GM19240 (cell line): ENCODE measurements at regions not wholly inside any gene's neighbourhood (a gene's known extent, or its start where the extent isn't known, plus 50 kb on each side); places are given as distances from the start of the nearest gene placed in this dataset.

Experiments used
- DNase-seq: peaks from one replicate; pipeline ENCODE4 v3.0.0; 2011; ENCODE audit warnings: low spot score; ENCODE audit not compliant: insufficient read length

DNA sequence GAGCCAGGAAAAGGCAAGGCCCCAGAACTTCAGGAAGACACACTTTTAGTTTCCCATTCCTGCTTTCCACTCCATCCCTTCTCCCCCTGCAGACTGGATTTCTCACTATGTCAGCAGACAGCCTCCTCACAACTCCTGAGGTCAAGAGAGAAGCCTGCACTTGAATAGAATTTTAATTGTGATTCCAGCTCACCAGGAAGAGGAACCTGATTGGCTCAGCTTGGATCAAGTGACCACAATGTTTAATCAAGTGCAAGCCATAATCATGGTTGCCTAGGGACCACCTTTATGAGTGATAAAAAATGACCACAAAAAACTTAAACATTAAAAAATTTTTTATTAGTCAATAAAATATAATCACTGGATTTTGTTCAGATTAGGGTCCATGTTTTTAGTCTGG, 244.7 kb upstream of the RHOBTB1 start:
- no peak for DNase-seq

DNA sequence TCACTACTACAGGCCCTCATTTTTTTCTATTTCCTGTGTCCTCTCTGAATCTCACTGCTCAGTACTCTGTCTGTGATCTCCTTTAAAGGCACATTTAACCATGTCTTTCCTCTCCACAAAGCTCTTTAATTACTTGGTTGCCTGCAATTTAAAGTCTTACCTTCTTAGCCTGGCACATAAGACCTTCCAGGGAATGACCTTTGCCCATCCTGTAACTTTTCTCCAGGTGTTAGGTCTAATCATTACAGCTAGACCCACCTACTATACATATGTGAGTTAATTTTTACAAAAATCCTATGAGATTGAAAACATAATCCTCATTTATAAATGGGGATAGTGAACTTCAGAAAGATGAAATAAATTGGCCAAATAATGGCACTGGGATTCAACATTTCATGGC, 244.1 kb upstream of the RHOBTB1 start:
- no peak for DNase-seq

DNA sequence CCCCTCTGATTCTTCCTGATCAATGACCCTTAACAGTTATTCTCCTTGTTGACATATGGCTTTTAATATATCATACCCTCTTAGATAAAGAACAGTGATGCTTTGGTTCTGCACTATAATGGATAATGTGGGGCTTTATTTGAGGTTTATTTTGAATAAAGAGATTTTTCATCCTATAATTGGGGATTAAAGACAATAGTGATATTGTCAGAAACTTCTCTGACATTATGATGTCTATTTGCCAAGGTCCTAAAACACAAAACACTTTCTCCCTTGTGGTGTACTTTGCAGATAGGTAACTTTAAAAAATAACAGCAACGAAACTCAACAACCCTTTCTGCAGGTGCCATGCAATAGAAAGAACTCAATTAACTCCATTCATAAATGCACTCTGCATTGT, 243.6 kb upstream of the RHOBTB1 start:
- DNase-seq: no peak

DNA sequence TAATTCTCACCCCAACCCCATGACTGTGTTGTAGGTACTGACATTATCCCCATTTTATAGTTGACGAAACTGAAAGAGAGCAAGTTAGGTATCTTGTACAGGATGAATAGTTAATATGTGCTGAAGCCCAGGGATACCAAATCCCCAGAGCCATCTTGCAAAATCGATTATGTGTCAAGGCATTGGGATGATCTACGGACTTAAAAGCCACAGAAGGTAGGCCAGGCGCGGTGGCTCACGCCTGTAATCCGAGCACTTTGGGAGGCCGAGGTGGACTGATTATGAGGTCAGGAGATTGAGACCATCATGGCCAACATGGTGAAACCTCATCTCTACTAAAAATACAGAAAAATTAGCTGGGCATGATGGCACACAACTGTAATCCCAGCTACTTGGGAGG, 242.4 kb upstream of the RHOBTB1 start:
- no peak for DNase-seq

DNA sequence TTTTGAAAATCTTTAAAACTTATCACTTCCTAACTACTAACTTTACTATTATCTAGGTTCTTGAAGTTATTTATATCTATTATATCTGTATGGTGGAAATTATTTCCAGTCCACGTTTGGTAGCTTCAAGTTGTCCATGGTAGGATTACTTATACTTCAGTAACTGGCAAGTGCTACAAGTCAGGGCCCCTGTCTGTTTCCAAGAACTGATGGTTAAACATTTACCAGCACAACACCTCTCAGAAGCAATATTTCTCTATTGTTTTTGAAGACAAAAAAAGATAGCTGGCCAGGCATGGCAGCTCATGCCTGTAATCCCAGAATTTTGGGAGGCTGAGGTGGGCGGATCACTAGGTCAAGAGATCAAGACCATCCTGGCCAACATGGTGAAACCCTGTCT, 240.4 kb upstream of the RHOBTB1 start:
- DNase-seq: no peak

DNA sequence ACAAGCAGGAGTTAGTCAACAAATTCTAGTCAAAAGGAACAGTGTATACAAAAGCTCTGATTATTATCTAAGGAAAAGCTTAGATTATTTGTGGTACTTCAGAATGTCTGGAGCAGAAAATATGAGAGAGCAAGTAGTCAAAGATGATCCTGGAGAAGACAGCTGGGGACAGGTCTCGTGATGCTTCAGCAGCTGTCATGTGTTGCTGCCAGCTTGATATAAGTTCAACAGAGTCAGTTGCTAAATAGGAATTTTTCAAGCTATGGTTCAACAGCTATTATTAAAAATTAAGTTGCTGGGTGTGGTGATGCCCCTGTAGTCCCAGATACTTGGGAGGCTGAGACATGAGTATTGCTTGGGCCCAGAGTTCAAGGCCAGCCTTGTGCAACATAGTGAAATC, 240.0 kb upstream of the RHOBTB1 start:
- no peak for DNase-seq

DNA sequence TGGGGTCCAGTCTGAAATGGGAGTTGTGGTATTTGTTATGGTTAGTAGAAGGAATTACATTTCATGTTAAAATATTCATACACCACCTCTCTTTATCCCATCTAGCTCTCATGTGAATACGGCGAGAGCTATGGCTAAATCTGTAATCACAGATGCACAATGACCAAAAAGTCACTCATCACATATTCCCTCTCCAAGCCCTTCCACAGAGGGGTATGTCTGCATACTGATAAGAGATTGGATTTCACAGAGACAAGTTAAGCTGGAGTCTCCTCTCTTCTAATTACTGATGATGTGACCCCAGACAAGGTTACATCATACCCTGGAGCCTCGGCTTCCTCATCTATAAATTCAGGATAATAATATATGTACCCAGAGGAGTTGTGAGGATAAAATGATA, 237.8 kb upstream of the RHOBTB1 start:
- DNase-seq: no peak

DNA sequence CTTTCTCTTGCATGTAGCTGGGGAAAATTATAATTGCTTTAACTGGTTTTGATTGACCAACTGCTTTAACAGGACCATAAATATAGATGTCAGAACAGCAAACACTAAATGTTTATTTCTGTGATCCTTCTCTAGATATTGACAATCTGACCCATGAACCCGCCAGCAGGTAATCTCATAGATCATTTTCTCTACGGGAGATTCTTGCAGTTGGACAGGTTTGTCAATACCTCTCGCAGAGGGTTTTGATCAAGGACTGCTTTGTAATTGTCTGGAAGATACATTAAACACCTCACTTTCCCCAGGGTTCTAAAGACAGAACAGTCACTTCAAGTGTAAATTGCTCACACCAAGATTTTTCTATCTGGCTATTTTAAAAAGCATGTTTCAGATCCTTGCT, 235.8 kb upstream of the RHOBTB1 start:
- no peak for DNase-seq

DNA sequence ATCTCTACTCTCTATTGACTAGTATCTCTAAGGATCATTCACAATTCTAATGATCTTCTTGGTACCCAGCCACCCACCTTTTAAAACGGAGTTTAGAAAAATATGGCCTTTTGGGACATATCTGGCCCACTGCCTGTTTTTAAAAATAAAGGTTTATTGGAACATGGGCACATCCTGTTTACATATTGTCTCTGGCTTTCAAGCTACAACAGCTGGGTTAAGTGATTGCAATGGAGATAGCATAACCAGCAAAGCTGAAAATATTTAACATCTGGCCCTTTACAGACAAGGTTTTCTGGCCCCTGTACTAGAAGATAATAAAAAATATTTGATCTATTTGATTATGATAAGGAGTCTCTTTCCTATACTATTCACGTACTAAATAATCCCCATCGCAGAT, 232.4 kb upstream of the RHOBTB1 start:
- no peak for DNase-seq

DNA sequence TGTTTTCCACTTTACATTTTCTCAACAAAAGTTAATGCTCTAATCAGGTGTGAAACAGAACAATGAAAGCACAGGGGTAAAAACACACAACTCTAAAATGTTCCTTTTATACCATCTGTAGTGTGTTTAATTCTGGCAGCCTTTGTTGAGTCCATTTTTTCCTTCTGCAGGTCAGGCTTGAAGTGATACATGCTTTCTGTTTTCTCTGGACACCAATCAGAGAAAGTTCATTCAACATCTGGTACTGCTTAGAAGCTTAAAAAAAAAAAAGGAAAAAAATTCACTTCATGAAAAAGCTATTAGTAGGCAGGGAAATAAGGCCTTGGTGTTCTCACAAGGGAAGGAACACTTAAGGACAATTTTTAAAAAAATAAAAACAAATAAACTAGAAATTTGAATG, 231.3 kb upstream of the RHOBTB1 start:
- no peak for DNase-seq

DNA sequence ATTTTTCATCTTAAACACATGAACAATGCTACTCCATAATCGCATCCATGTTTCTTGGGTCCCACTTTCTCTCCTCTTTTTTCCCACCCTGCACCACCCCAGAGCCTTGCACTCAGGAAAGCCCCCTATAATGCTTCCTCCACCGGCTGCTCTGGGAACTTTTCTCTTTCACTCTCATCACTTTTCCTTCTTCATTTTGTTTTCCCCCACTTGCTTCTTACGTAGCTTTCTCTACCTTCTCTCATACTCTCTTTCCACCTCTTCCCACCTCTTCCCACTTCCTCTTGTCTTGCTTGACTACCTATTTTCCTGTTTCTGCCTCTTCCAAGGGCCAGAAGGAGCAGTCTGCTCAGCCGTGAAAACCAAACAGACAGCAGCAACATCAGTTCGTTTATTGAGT, 229.5 kb upstream of the RHOBTB1 start:
- no peak for DNase-seq

DNA sequence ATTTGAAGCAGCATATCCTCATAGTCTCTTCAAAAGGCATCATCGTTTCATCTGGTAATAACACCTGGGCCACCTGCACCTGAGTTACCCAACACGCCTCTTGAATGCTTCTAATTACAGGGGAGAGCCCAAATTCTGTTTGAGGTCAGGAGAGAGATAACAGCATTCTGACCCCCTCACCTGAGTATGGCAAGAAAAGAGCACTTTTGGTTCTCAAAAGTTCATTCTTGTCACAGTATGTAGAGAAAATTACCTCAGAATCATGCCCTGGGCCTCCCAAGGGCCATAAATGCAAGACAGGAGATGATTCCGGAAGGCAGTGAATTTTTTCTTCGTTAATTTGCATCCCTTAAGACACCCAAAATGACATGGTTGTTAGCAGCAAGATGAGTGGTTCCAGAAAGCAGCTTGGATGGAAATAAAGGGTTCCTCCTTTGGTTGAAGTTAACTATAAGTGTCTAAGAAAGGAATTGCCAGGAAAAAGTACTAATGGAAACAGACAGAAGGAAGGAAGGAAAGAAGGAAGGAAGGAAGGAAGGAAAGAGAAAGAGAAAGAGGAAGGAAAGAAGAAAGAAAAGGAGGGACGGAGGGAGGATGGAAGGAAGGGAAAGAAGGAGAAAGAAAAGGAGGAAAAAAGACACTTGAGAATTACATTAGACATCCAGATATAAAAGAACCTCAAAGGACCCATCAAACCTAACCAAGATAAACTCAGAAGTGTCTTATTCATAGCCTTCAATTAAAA, 228.4 kb upstream of the RHOBTB1 start:
- no peak for DNase-seq

DNA sequence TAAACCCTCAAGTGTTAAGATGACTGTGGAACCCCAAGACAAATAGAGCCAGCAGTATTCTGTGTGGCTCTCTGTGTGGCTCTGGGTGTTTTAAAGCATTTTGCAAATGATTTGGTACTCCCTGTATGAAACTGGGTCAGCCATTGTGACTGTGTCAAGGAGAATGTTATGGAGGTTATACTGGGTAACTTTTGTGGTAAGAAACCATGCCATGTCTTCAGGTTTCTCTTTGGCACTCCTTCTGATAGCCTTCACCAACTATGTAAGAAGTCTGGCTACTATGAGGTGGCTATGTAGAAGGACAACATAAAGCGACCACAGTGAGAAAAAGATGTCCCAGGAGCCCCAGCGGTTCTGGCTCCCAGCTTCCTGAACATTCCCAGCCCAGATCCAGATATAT, 226.6 kb upstream of the RHOBTB1 start:
- no peak for DNase-seq

DNA sequence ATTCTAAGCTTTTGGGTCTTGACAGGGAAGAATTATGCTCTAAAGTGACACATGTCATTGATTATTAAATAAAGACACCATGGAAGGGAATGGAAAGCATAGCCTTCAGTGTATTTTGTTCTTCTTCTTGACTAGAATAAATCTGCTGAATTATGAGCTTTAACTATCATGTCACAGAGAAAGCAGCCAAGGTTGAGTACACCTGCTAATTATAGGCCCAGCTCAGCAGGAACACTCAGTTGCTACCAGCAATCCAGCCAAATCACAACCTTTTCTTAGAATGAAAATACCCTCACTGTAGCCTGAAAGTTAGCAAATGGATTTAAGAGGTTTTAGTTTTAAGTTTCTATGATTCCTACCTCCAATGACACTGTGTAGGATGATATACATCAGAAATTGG, 225.3 kb upstream of the RHOBTB1 start:
- no peak for DNase-seq

DNA sequence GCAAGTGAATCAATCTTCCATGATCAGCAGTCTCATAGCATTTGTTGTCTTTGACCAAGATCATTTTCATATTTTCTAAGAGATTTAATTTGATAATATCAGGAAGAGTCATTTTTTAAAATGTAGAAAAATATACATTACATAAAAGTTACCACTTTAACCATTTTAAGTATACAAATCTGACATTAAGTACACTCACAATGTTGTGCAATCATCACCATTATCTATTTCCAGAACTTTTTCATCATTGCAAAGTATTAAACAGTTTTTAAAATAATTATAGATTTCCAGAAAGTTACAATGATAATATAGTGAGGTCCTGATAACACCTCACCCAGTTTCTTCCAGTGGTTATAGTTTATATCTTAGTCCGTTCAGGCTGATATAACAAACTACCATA, 222.5 kb upstream of the RHOBTB1 start:
- DNase-seq: no peak

DNA sequence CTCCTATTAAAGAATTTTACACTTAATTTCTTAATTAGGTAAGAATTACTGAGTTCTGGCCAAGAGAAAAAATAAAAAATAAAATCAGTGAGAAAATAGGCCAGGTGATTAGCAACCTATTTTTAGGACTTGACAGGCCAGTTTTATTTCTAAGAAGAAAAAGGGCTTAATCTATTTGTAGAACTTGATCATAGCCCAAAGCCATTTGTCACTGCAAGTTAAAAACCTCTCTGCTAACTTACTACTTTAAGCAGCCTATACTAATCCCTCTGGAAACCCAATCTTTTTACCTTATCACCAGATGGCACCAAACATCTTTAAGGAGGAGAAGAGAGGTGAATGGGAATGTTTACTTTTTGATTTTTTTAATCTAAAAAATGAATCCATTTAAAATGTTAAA, 222.1 kb upstream of the RHOBTB1 start:
- DNase-seq: no peak

DNA sequence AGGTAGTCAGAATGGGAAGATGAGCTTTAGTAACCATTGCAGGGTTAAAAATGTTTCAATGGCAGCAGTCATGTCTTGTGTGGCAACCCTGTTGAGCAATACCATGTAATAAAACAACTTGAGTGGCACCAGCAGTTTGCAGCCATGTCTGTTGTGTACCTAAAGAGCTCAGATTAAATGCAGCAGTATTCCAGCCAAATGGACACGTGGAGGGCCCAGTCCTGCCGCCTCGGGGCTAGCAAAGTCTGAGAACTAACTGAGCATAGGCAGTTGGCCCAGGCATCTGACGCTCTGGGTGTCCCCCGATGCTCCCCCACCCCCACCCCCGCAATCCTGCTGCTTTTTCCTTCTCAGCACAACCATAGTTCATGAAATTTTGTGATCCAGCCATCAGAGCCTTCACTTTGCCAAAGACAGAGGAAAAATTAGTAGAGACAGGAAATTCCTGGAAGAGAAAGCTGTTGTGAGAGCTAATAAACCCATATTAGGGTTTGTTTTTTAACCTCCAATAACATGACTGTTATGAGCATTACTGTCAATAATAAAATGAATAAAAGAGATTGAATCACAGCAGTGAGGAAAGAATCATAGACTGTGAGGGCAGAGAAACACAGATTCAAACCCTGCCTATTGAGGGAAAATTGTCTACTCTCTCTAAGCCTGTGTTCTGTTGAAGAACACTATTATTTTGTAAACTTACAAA, 220.6 kb upstream of the RHOBTB1 start:
- no peak for DNase-seq

DNA sequence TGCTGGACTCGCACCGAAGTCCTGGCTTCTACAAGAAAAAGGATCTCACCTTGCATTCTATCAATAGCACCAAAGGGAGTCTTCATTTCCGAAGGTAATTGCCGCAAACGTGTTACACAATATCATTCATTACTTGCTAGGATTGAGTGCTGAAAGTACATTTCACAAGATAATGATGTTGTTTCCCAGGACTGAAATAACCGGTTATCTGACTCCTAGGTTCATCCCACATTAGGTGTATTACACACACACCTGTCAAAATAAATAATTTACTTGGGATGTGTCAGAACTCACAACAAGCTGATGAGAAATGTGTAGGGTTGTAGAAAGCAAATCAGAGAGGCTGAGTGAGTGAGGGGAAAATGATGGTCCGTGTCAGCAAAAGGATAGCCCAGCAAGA, 219.4 kb upstream of the RHOBTB1 start:
- no peak for DNase-seq

DNA sequence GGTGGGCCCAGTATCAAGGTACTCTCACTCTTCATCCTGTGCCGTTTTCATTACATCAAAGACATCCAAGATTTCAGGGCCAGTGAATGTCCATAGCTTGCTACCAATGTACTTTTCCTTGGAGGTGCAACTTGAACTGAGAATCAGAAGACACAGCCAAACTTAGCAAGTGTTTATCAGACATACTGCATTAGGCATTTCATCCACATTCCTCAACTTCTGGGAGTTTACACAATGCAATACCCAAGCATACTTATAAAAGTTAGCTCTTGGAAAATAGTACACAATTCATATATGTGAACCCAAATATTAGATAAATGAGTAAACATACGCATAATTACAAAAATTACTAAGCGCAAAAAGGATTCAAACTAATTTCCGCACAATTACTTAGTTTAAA, 216.3 kb upstream of the RHOBTB1 start:
- DNase-seq: no peak

DNA sequence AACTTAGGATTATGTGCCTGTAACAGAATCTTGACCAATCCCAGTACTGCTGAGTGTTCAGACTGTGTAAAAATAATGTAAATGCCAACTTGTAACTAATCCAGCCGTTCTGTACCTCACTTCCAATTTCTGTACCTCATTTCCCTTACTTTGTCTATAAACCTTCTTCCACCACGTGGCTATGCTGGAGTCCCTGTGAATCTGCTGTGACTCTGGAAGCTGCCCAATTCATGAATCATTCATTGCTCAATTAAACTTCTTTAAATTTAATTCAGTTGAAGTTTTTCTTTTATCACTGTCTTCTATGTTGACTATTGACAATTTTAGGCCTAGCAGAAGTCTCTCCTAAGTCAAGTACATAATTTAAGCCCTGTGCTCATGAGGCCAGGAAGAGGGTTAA, 215.3 kb upstream of the RHOBTB1 start:
- no peak for DNase-seq

DNA sequence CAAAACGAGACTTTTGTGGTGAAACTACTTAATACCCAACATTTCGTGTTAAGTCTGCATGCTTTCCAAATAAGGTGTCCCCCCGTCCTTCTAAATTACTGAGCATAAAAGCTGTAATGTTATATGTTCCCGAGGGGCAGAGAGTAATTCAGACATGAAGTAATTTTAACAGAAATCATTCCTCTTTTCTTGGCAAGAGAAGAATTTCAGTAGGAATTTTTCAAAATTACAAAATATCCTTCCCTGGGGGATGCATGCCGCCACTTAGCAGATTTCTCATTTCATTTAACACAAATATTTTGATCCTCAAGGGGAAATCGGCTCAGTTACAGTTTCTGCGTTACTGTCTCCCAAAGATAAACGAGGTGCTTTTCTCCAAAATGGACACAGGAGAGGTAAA, 213.2 kb upstream of the RHOBTB1 start:
- no peak for DNase-seq

DNA sequence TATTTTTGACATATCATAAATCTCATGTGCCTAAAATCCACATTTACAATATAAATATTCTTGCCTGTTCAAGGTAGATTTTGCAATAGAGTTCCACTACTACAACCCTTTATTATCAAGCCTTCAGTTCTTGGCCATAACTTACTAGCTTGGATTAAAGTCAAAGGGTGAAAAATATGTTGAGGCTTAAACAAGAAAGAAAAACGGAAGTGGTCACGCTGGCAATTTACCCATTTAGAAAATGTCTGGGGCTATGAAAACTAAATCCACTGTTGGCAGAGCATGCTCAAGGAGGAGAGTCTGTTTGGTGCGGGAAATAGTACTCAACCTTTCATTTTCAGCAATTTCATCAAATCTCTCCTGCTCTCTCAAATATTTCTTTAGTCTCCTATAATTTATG, 209.8 kb upstream of the RHOBTB1 start:
- no peak for DNase-seq

DNA sequence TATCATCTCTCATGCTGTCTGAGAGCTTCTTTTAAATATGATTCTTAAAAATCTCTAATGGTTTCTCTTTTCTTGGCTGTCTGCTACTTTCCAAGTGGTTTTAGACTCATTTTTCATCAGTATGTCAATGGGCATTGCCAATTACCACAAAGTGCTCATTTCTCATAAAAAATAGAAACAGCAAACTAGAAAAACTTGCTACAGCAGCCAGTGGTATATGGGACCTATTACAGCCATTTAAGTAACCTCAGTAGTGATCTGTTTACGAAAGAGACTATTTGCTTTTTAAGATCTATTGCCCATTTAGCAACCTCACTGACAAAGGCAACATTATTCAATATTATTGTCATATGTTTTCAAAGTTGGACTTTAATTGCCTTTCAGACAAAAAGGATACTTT, 207.1 kb upstream of the RHOBTB1 start:
- DNase-seq: no peak
